Nephron (organoid): ENCODE measurements at regions not wholly inside any gene's neighbourhood (a gene's known extent, or its start where the extent isn't known, plus 50 kb on each side); places are given as distances from the start of the nearest gene placed in this dataset.

Experiments used
- H3K27ac Mint-ChIP-seq, 3 experiments: 2 replicates each; pipeline ENCODE4 v1.8.0; 2020; ENCODE audit warnings: mixed read lengths in 3 of 3, mild to moderate bottlenecking in 2 of 3, moderate library complexity in 1 of 3
- H3K27me3 Mint-ChIP-seq: 2 replicates; pipeline ENCODE4 v1.8.0; 2021; ENCODE audit warnings: low read depth, mild to moderate bottlenecking, moderate library complexity, mixed read lengths
- H3K36me3 Mint-ChIP-seq: 2 replicates; pipeline ENCODE4 v1.8.0; 2020; ENCODE audit warnings: low read depth, mixed read lengths
- H3K4me1 Mint-ChIP-seq: 2 replicates; pipeline ENCODE4 v1.8.0; 2020; ENCODE audit warnings: mixed read lengths
- H3K4me3 Mint-ChIP-seq, 3 experiments: 2 replicates each; pipeline ENCODE4 v1.8.0; 2020; ENCODE audit warnings: mild to moderate bottlenecking in 3 of 3, mixed read lengths in 3 of 3, moderate library complexity in 2 of 3
- H3K9me3 Mint-ChIP-seq: 2 replicates; pipeline ENCODE4 v1.8.0; 2020; ENCODE audit warnings: mixed read lengths
- TF ChIP-seq, protein P1 (sequence below), 3 experiments: fragments of 200-600 bp; sonication (generic); IDR thresholded peaks; one replicate each; pipeline ENCODE4 v1.5.0; 2021; ENCODE audit warnings: antibody characterized with exemption in 3 of 3; ENCODE audit not compliant: unreplicated experiment in 3 of 3

DNA sequence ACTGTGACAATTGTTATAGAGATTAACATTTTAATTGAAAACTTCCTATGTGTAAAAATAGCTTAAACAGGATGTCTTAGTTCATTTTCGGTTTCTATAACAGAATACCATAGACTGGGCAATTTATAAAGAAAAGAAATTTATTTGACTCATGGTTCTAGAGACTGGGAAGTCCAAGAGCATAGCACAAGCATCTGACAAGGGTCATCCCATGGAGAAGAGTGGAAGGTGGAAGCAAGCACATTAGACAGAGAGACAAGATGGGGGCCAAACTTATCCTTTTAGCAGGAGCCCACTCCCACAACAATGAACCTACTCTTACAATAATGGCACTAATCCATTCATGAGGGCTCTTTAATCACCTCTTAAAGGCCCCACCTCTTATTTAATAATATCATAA, 100.3 kb downstream of the FAM161A start:
- TF ChIP-seq, protein P1, sequence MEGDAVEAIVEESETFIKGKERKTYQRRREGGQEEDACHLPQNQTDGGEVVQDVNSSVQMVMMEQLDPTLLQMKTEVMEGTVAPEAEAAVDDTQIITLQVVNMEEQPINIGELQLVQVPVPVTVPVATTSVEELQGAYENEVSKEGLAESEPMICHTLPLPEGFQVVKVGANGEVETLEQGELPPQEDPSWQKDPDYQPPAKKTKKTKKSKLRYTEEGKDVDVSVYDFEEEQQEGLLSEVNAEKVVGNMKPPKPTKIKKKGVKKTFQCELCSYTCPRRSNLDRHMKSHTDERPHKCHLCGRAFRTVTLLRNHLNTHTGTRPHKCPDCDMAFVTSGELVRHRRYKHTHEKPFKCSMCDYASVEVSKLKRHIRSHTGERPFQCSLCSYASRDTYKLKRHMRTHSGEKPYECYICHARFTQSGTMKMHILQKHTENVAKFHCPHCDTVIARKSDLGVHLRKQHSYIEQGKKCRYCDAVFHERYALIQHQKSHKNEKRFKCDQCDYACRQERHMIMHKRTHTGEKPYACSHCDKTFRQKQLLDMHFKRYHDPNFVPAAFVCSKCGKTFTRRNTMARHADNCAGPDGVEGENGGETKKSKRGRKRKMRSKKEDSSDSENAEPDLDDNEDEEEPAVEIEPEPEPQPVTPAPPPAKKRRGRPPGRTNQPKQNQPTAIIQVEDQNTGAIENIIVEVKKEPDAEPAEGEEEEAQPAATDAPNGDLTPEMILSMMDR (IDR thresholded peaks at IDR 0.05; ENCODE audit: unreplicated experiment in 3 of 3) = no peak

DNA sequence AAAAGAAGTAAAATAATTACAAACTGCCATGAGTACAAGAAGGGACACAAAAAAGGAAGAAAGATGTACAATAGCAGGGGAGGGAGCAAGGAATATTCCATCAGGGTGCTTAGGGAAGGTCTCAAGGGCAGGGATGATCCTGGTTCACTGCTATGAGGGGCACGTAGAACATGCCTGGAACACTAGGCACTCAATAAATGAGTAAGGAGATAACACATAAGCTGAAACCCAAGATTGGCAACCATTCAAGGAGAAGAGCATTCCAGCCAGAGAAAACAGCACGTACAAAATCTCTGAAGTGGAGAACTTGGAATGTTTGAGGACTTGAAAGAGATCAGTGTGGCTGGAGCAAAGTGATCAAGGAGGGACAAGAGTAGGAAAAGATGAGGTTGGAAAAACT, 103.2 kb downstream of the FAM161A start:
- no peaks in the 10 kb centered on the region for H3K27me3 Mint-ChIP-seq
- peaks cover 6% of the 10 kb centered on the region for H3K4me1 Mint-ChIP-seq
- TF ChIP-seq, protein P1 (IDR thresholded peaks at IDR 0.05; ENCODE audit: unreplicated experiment in 3 of 3) = no peak
- H3K27ac Mint-ChIP-seq = no peak overlapping the region
- H3K9me3 Mint-ChIP-seq = peaks cover 4% of the 10 kb centered on the region
- no peak overlapping the region for H3K4me3 Mint-ChIP-seq
- H3K36me3 Mint-ChIP-seq = no peaks in the 10 kb centered on the region

More for the DNA sequence above, 100.3 kb downstream of the FAM161A start:
- peaks cover 11% of the 10 kb centered on the region for H3K9me3 Mint-ChIP-seq
- H3K27ac Mint-ChIP-seq = no peak overlapping the region
- no peaks in the 10 kb centered on the region for H3K27me3 Mint-ChIP-seq
- peaks cover 6% of the 10 kb centered on the region for H3K4me1 Mint-ChIP-seq
- H3K4me3 Mint-ChIP-seq = no peak overlapping the region
- H3K36me3 Mint-ChIP-seq = no peaks in the 10 kb centered on the region

DNA sequence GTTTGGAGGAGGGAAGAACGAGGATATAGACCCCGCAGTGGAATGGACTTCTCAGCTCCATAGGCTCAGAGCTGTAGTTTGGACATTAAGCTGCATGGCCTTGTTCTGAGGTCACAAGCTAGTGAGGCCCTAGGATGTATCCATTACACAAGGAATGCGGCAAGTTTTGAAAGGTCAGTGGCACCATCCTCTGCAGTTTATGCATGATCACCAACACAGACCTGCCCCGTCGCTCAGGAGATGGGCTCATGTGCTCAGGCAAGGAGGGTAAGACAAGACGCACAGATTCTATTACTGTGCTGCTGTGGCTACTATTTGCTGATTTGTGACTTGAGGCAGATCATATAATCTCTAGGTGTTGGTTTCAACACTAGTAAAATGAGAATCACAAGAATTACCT, 110.9 kb downstream of the FAM161A start:
- Mint-ChIP-seq H3K4me1 (peaks cover 6% of the 10 kb centered on the region), H3K9me3 (no peaks in the 10 kb centered on the region)
- TF ChIP-seq, protein P1 (IDR thresholded peaks at IDR 0.05; ENCODE audit: unreplicated experiment in 3 of 3) = no peak

DNA sequence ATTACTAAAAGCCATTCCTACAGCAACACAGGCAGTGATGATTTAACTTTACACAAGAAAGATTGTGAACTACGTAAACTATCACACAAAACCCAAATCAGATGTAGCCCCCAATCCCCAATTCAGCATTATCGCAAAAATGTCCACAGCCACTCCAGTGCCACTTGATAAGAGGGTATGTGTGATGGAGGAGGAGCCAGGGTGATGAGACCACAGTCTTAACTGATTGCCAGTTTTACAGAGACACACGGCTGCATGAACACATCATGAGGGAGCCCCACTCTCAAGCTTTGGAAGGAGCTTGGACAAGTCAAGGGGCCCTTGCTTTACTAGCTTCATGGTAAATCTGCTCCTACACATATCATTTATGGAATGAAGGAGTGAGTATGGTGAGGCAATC, 116.0 kb downstream of the FAM161A start:
- TF ChIP-seq, protein P1 (IDR thresholded peaks at IDR 0.05; ENCODE audit: unreplicated experiment in 3 of 3) = no peak
- H3K27me3 Mint-ChIP-seq = no peaks in the 10 kb centered on the region
- H3K4me1 Mint-ChIP-seq = peaks cover 6% of the 10 kb centered on the region
- no peaks in the 10 kb centered on the region for H3K9me3 Mint-ChIP-seq
- no peak overlapping the region for H3K27ac Mint-ChIP-seq
- H3K4me3 Mint-ChIP-seq = no peak overlapping the region
- H3K36me3 Mint-ChIP-seq = no peaks in the 10 kb centered on the region

More for the DNA sequence above, 110.9 kb downstream of the FAM161A start:
- Mint-ChIP-seq H3K27ac (no peak overlapping the region), H3K36me3 (no peaks in the 10 kb centered on the region), H3K27me3 (no peaks in the 10 kb centered on the region), H3K4me3 (no peak overlapping the region)

DNA sequence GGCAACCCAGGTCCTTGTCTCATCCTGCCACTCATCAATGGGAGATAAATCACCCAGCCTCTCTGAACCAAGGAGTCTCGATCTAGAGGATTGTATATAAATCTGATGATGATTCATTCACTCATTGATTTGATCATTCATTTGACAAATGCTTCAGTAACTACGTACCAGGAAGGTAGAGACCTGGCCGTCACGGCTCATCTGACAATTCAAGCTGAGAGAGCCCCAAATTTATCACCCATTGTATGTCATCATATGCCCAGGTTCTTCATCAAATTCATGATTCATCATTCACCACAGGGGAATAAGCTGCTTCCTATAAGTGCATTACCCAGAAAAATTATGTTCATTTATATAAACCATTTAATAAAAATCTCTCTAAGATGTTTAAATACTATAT, 116.9 kb downstream of the FAM161A start:
- H3K9me3 Mint-ChIP-seq = no peaks in the 10 kb centered on the region
- H3K4me1 Mint-ChIP-seq = peaks cover 6% of the 10 kb centered on the region
- H3K27me3 Mint-ChIP-seq = no peaks in the 10 kb centered on the region
- no peaks in the 10 kb centered on the region for H3K36me3 Mint-ChIP-seq
- TF ChIP-seq, protein P1 (IDR thresholded peaks at IDR 0.05; ENCODE audit: unreplicated experiment in 3 of 3) = no peak
- no peak overlapping the region for H3K27ac Mint-ChIP-seq
- no peak overlapping the region for H3K4me3 Mint-ChIP-seq

DNA sequence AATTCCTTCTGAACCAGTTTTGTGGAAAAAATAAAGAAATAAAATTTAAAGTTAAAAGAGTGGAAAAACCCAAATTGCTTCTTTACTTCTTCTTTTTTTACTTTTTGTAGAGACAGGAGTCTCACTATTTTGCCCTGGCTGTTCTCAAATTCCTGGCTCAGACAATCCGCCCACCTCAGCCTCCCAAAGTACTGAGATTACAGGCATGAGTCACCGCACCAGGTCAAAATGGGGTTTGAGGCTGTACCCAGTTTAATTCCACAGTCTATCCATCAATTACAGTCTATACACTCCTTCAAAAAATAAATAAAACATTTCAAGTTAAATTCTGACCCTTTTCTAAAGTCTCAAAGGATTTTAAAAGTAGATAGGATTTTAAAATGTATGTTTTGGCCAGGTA, 120.3 kb downstream of the FAM161A start:
- H3K4me1 Mint-ChIP-seq = no peaks in the 10 kb centered on the region

More for the DNA sequence above, 120.3 kb downstream of the FAM161A start:
- TF ChIP-seq, protein P1 (IDR thresholded peaks at IDR 0.05; ENCODE audit: unreplicated experiment in 3 of 3) = no peak
- Mint-ChIP-seq H3K27me3 (no peaks in the 10 kb centered on the region), H3K27ac (no peak overlapping the region), H3K4me3 (no peak overlapping the region), H3K9me3 (no peaks in the 10 kb centered on the region), H3K36me3 (no peaks in the 10 kb centered on the region)
